OCI-LY1 (cell line): ENCODE measurements at regions not wholly inside any gene's neighbourhood (a gene's known extent, or its start where the extent isn't known, plus 50 kb on each side); places are given as distances from the start of the nearest gene placed in this dataset.

Experiments used
- EZH2 ChIP-seq: fragments of 200-600 bp; sonication (generic), shearing (Covaris generic); IDR thresholded peaks from 2 replicates; pipeline ENCODE4 v1.8.0; 2017; ENCODE audit warnings: borderline replicate concordance, mixed run types, mild to moderate bottlenecking, antibody characterized with exemption, low read length, moderate library complexity, mixed read lengths
- TF ChIP-seq, protein P1 (sequence below): fragments of 200-600 bp; sonication (generic), shearing (Covaris generic); IDR thresholded peaks from 2 replicates; pipeline ENCODE4 v1.5.1; 2017; ENCODE audit warnings: mild to moderate bottlenecking, antibody characterized with exemption, low read length, moderate library complexity, mixed read lengths

DNA sequence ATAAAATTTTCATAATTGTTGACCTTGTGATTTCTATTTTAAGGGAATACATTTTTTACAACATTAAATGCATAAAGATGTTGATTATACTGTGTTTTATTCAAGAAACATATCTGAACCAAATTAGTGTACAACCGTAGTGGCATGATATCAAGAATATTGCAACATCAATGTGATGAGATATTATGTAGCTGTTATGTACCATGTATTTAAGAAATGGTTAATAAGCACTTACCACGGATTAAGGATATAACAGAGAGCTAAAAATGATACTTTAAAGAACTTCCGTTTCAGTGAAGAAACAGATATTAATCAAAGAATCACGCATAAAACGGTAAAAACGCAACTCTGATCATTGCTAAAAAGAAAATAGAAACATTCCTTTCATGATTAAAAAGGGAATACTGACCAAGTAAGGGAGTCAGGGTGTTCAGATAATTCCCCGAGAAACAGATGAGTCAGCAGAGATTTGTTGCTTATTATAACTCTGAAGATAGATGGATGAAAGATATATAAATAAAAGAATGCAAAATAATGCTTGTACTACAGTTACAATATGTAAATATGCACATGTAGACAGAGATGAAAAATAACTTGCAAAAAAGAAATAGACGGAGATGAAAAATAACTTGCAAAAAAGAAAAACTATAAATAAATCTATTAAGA is 281.9 kb upstream of the MAF start:
- TF ChIP-seq, protein P1, sequence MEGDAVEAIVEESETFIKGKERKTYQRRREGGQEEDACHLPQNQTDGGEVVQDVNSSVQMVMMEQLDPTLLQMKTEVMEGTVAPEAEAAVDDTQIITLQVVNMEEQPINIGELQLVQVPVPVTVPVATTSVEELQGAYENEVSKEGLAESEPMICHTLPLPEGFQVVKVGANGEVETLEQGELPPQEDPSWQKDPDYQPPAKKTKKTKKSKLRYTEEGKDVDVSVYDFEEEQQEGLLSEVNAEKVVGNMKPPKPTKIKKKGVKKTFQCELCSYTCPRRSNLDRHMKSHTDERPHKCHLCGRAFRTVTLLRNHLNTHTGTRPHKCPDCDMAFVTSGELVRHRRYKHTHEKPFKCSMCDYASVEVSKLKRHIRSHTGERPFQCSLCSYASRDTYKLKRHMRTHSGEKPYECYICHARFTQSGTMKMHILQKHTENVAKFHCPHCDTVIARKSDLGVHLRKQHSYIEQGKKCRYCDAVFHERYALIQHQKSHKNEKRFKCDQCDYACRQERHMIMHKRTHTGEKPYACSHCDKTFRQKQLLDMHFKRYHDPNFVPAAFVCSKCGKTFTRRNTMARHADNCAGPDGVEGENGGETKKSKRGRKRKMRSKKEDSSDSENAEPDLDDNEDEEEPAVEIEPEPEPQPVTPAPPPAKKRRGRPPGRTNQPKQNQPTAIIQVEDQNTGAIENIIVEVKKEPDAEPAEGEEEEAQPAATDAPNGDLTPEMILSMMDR, result no peak
- no peak for TF ChIP-seq EZH2
